HG02970 (cell line): ENCODE measurements at regions not wholly inside any gene's neighbourhood (a gene's known extent, or its start where the extent isn't known, plus 50 kb on each side); places are given as distances from the start of the nearest gene placed in this dataset.

Experiments used
- ATAC-seq: cut with Tn5 transposase; IDR thresholded peaks from one replicate; pipeline ENCODE4 v1.9.1; 2021; ENCODE audit warnings: mild to moderate bottlenecking, moderate library complexity, moderate number of reproducible peaks; ENCODE audit not compliant: unreplicated experiment, low FRiP score

DNA sequence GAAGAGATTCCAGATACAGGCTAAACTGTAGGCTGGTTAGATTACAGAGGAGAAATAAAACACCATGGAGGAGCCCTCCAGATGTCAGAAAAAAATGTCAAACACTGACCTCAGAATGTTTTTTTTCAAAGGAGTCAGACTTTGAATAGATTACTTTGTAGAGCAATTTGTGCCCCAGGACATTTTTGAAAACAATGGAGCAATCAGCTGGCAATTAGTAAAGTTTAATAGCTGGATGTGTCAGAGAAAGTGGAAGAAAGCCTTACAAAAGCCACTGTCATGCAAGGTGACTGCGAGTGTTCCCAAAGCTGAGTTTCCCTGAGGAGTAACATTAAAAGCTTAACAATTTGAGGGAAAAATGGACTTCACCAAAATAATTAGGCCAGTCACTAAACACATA lies 417.8 kb upstream of the CTNND2 start:
- no peak for ATAC-seq

DNA sequence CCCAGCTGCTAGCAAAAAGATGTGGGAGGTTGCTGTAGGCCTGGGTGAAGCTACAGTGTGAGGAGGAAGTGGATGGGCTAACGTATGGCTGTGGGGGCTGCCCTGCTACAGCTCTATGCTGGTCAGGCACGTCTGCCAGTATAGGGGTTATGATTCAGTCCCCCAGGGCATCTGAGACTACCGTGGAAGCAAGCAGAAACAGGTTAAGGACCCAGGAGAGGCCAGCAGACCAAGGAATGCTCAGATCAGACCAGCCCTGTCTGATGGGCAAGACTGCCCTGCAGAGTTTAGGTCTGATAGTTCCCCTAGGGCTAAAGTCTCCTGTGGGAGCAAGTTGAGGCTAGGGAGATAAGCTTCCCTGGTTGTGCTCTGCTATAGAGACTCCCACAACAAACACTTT lies 416.1 kb upstream of the CTNND2 start:
- ATAC-seq, result no peak

DNA sequence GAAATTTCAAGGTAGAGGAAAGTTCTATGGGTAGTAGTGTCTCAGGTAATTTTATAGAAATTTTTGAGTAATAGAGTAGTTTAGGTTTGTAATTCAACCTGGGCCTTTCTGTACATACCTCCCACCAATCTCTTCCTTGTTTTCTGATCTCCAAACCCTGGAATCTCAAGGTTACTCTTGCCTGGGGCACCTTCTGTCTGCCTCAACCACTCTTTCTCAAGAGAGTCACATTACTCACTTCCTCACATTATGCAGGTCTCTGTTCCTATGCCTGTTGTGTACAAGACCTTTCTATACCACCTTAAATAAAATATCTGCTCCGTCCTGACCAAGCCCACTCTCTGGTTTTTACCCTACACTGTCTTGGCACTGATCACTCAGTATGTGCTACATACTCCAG lies 412.6 kb upstream of the CTNND2 start:
- no peak for ATAC-seq

DNA sequence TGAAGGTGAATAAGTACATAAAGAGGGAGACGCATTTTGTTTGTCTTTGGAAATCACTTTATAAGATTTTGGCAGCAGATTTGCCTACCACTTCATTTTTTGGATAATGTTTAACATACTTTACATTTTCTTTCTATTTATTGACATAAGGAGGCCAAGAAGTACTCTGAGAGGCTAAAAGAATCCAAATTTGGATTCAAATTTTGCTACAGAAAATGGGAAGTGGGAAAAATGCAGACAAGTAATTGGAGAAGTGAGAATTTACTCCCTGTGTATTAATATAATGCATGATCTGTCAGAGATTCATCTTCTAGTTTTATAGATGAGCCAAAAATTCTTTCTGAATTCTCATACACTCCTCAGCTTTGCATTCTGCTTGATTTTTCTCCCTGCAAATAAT lies 411.2 kb upstream of the CTNND2 start:
- no peak for ATAC-seq

DNA sequence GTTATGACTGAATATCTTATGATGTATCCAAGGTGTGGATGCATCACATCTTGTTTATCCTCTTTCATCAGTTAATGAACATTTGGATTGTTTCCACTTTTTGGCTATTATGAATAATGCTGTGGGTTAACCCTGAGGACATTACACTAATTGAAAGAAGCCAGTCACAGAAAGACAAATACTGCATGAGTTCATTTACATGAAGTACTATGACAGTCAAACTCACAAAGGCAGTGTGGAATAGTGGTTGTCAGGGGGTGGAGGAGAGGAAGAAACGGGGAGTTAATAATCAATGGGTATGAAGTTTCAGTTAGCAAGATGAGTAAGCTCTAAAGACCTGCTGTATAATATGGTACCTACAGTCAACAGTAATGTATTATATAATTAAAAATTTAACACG lies 409.4 kb upstream of the CTNND2 start:
- ATAC-seq, result peak; percentile 77

DNA sequence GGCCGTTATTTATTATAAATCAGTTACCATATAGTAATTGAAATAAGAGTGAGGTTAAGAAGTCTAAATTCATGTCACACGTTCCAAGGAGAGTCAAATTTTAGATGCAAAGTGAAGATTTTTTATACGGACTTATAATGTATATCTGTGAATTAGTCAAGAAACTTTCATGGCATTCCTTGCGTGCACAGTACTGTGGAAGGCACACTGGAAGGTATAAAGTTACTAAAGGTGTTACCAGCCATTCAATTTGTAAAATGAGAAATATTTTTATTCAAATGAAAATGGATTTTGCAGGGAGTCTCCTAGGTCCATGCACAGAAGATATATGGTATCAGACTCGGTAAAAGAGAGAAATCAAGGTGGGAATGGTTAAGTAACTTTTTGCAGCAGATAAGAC lies 408.1 kb upstream of the CTNND2 start:
- ATAC-seq, result no peak

DNA sequence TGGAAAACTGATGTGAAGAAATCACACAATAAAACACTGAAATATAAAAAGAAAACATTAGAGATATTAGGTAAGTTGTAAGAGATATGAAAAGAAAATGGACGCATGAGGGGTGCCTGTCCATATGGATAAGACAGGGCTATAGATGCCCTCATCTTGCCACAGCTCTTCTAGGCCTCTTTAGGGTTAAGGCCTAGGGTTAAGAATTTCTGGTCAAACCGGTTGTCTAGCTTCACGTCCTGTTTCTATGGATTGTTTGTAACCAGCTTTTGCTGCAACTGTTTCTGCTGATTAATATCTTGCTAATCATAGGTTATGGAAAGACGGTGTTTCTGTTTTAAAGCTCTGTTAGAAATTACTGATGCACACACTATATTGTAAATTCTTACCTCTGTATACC lies 389.9 kb upstream of the CTNND2 start:
- ATAC-seq, result no peak

DNA sequence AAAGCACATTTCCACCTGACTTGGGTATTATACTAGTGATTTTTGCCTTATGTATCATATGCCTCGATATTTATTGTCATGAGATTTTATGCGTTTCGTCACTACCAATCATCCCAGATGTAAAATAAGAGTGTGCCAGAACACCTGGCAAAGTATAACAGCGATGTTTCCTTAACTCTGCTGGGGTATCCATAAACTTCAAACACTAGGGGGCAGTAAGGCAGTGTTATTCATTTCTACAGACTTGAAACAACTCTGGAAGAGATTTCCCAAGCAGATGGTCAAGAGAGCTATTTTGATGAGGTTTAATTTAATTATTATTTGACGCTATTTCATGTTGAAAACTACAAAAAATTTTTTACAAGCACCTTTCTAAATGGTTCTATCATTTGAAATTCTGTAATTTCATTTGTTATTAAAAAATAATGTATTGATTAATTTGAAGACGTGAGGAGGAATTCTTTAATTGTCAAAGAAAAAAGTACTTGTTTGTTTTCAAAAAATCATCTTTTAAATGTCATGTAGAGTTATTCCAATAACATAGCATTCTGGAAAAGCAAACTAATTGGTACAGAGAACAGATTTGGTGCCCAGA lies 388.5 kb upstream of the CTNND2 start:
- no peak for ATAC-seq

DNA sequence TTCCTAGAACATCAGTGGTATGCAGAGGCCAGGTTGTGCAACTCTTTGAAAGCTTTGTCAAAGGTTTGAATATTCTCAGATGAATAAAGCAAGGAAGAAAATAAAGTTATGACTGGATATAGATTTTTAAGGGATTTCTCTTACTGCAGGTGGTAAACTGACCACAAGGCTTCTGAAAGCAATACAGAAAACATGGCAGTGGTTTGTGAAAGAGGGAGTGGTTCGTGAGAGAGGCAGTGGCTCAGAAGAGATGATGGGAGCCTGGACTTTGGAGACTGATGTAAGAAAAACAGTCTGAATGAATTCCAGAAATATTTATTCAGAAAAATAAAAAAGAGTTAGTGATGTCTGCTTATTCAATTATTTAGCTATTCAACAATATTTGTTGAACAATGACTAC lies 380.4 kb upstream of the CTNND2 start:
- ATAC-seq, result no peak

DNA sequence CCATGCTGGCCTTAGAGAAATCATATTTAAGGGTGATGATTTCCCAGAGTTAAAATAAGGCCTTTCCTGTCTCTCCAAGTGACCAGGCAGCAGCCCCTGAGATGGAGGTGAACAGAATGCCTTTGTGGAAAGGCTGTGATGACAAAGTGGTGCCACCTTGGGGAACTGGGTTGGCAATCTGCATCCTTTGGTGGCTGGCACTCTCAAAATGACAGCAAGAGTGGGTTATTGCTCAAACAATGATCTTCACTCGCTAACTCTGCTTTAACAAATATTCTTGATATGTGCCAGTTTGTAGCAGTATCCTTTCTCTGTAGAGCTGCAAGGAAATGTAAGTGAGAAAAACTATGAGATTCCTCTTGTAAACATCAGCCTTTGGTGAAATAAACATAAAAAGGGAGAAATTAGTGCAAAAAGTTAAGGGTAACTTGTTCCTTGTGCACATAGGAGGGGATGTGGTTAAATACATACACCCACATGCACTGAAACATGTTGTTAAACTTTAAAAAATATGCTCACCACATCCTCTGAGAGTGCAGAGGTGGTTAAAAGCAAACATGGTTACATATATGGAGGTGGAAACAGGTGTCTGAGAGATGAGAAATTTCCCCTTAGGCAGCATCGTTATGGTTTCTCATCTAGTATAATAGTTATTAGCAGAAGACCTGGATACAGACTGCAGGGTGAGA lies 373.4 kb upstream of the CTNND2 start:
- ATAC-seq, result peak; percentile 98

DNA sequence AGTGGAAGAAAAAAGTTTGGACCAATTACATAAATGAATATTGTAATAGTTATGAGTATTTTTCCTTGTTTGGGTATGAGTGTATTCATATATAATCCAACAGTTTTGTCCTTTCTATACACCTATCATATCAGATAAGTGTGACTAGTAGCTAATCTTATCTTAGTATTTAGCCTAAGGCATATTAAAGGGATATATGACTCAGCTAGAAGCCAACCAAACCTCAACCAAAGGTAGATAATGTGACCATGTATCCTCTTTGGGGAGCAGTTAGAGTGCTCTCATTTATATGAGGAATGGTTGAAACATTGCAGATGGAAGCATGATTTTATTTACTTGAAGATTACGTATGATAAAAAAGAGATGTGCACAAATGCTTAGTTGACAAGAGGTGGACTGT lies 370.0 kb upstream of the CTNND2 start:
- no peak for ATAC-seq

DNA sequence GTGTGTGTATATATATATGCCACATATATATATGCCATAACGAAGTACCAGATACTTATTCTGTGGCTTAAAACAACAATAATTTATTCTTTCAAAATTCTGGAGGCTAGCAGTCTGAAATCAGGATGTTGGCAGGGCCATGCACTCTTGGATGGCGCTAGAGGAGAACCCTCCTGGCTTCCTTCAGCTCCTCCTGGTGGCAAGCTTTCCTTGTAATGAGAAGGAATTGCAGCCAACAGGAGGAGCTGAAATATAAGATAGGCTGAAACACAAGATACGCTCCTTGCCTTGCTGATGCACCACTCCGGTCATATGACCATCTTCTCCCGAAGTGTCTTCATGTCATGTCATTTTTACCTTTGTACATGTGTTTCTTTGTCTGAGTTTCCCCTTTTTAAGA lies 368.1 kb upstream of the CTNND2 start:
- no peak for ATAC-seq

DNA sequence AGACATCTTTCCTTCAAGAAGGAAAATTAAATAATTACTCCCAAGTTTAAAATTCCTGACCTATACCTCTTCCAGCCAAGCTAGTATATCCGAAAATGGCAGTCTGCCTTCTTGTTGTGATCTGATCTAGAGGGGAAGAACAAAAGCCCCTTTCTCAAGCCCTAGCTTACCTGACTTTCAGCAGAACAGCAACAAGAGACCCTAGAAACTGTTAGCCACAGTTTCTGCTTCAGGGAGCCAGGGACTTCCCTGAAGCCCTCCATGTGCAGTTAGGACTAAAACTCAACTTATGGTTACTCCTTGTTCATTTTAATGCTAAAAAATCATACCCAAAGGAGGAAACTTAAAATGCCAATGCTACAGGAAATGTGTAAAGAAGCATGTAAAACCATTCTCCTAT lies 366.7 kb upstream of the CTNND2 start:
- no peak for ATAC-seq

DNA sequence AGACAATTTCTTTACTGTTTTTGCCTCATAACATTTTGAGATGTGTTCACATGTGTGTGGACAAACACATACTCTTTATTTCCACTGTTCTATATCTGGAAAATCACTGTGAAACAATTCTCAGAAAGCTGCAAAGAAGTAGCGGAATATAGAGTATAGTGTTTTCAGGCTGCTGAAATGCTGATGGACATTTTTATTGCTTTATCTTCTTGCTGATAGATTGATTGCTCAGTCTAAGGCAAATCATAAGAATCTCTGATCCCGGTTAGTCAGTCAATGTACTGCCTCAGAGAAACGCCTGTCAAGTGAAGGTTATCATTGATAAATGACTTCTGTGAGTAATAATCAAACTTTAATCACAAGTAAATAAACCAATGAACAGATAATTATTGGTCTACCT lies 364.9 kb upstream of the CTNND2 start:
- ATAC-seq, result no peak

DNA sequence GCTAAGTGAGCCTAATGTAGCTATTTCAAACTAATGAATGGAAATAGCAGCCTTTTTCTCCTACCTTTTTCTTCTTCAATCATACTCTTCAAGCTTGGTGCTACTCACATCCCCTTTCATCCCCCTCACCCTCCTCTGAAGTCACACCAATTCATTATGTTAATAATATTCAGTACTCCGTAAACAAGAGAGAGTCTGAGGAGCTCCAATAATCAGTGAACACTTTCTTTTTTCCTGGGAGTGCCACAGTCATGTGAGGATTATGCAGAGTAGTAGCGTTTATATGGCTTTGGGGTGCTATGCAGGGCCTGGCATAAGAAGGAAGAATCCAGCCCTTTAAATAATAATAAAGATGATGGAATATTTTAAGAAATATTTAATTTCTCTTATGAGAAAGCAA lies 354.3 kb upstream of the CTNND2 start:
- no peak for ATAC-seq

DNA sequence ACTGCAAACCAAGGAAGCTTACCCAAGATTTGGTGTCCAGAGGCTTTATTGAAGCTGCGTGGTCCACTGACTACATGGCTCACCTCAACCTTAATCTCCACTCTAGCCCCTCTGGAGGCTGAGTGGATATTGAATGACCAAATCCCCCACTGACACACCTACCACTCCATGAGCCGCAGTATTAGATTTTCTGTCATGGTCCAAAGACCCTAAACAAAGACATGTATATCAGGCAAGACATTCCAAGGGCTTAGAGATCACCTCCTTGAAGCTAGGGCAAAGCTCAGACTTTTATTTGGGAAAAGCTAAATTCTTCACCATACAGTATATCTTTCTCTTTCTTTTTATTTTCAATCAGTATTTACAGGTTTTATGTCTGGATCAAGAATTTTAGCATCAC lies 346.2 kb upstream of the CTNND2 start:
- ATAC-seq, result no peak

DNA sequence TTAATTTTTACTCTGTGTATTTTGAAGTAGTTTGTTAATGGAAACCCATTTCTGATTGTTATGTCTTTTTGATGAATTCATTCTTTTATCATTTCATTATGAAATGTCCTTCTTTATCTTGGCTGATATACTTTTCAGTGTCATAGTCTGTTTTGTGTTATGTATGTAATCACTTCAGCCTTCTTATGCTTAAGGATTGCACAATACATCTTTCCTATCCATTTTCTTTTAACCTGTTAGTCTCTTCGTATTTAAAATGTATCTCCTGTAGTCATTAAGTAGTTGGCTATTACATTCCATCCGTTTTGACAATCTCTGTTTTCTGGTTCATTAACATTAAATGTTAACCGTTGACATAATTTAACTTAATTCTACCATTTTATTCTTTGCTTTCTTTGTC lies 344.6 kb upstream of the CTNND2 start:
- ATAC-seq, result no peak

DNA sequence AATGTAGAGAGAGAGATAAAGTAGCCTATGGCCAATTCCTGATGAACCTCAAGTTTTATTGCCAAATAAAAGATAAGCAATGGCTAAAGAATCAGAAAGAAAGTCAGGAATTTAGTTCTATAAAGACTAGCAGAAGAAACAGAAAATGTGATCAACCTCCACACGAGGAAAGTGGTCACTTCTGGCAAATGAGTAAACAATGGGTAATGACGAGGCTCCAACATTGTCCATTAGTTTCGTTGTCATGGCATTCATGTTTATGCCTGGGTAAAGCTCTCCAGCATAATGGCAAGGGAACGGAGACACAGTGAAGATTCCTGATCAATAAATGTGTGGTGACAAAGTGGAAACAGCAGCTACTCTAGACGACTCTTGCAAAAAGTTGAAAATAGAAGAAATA lies 341.8 kb upstream of the CTNND2 start:
- no peak for ATAC-seq

DNA sequence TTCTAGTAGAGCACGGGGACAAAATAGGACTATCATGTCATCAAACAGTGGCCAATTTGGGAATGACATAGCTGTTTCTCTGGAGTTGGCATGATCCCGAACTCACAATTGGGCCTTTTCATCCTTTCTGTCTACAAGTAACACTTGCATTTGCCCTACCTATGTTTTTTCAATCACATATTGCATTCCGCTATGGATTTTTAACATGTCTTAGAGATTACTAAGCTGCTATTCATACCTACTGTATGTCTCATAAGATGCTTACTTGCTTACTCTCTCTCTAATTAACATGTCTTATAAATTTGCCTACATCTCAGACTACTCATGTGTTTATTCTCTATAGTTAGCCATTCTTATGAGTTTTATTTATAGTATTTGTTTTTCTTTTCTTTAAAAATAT lies 341.2 kb upstream of the CTNND2 start:
- no peak for ATAC-seq

DNA sequence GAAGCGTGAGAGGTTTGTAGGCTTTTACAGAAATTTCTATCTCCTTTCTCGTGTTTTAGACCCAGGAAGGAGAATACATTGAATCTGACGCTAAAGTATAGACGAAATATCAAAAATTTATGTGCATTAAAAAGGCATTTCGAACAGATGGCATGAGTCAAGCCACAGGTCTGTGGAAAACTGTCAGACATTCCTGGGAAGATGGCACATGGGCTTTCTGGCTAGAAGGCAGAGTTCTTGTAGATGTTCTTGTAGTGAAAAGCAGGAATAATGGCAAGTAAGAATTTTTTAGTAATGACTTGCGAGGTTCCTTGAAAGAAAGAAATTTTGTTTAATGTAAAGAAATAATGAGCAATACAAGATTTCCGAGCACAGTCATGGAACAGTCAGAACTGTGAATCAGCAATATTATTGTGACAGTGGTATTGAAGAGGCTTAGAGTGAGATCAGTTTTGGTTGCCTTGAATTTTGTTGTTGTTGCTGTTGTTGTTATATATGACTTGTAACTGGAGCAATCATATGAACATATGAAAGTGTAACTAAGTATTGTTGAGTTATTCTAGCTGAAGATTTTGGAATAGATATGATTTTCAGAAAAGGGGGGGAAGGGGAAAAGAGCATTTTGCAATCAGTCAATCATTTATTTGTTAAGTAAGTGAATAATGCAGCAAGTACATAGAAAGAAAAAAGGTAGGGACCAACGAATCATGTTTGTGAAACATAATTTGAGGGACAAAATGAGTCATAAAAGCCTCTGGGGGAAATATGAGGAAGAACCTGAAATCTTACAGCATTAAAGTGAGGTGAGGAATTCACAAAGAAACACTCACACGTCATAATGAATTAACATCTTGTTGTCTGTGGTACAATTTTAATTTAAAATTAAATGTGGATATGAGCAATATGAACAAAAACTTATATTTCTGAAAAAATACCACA lies 339.0 kb upstream of the CTNND2 start:
- no peak for ATAC-seq

DNA sequence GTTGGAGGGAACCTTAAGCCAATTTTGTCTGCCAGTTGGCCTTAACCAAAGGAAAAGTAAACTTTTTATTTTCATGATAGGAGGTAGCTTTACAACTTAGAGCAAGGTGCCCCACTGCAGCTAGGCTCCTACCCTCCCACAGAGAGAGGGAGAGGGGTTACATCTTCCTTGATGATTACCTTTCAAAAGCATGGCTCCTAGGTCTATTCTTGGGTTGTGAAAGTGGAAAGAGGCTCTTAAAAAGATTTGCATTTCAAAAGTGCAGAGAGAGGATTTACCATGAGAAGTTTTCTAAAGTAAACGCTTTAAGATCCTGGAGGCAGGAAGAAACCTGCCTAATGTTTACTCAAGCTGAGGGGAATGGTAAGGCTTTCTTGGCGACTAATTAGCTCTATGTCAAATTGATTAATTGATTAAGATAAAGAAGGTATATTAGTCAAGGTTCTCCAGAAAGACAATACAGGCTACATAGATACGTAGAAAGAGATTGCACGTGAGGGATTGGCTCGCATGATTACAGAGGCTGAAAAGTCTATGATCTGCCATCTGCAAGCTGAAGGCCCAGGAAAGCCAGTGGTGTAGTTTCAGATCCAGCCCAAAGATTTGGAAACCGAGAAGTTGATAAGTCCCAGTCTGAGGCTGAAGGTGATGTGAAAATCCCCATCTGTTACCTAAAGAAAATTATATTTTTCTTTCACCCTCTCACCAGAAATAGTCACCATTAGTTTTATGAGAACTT lies 333.8 kb upstream of the CTNND2 start:
- no peak for ATAC-seq
